ENCODE measurements at regions not wholly inside any gene's neighbourhood (a gene's known extent, or its start where the extent isn't known, plus 50 kb on each side); places are given as distances from the start of the nearest gene placed in this dataset.

- DNase-seq (ENCODE audit: low spot score): no peak
- H3K27ac ChIP-seq: no peak overlapping the region
- no peak for TF ChIP-seq CTCF (IDR thresholded peaks at IDR 0.05)
- H3K4me3 ChIP-seq: no peak overlapping the region
Observed at GRCh38 chrX:139186991-139187390, 343.5 kb upstream of the F9 start.

- no peak for TF ChIP-seq CTCF (IDR thresholded peaks at IDR 0.05)
- DNase-seq (ENCODE audit: low spot score): no peak
- Histone ChIP-seq H3K27ac (no peak overlapping the region), H3K4me3 (no peak overlapping the region)
Observed at GRCh38 chrX:139179592-139179991, 350.9 kb upstream of the F9 start.

- Histone ChIP-seq H3K4me3 (no peak overlapping the region), H3K27ac (no peak overlapping the region)
- no peak for DNase-seq (ENCODE audit: low spot score)
Observed at GRCh38 chrX:139178980-139179379, 351.6 kb upstream of the F9 start.

GRCh38 chrX:139172731-139173130 is 357.8 kb upstream of the F9 start:
- Histone ChIP-seq H3K27ac (no peak overlapping the region), H3K4me3 (no peak overlapping the region)
- TF ChIP-seq CTCF (IDR thresholded peaks at IDR 0.05): no peak
- DNase-seq (ENCODE audit: low spot score): no peak

More at GRCh38 chrX:139178980-139179379, 351.6 kb upstream of the F9 start:
- TF ChIP-seq CTCF (IDR thresholded peaks at IDR 0.05): no peak

- Histone ChIP-seq H3K27ac (no peak overlapping the region), H3K4me3 (no peak overlapping the region)
- DNase-seq (ENCODE audit: low spot score): no peak
- no peak for TF ChIP-seq CTCF (IDR thresholded peaks at IDR 0.05)
Observed at GRCh38 chrX:139170526-139171173, 359.9 kb upstream of the F9 start.

GRCh38 chrX:139167282-139167681 is 363.3 kb upstream of the F9 start:
- no peak overlapping the region for H3K27ac ChIP-seq
- no peak for TF ChIP-seq CTCF (IDR thresholded peaks at IDR 0.05)
- no peak overlapping the region for H3K4me3 ChIP-seq

GRCh38 chrX:139158256-139158655 is 372.3 kb upstream of the F9 start:
- Histone ChIP-seq H3K4me3 (no peak overlapping the region), H3K27ac (no peak overlapping the region)
- no peak for DNase-seq (ENCODE audit: low spot score)
- TF ChIP-seq CTCF (IDR thresholded peaks at IDR 0.05): no peak

More at GRCh38 chrX:139167282-139167681, 363.3 kb upstream of the F9 start:
- DNase-seq (ENCODE audit: low spot score): no peak
